Peyer's patch (tissue), 4 donors: ENCODE measurements at regions not wholly inside any gene's neighbourhood (a gene's known extent, or its start where the extent isn't known, plus 50 kb on each side); places are given as distances from the start of the nearest gene placed in this dataset.

Experiments
- CTCF ChIP-seq, 6 experiments: fragments of 450-650 bp in 4 of 6; fragments of 200-600 bp in 2 of 6; sonication (generic) in 1 of 6; IDR thresholded peaks; one replicate each; pipeline ENCODE4 v1.5.1; 2017 to 2019; ENCODE audit warnings: antibody characterized with exemption in 6 of 6, mild to moderate bottlenecking in 3 of 6, moderate library complexity in 1 of 6
- POLR2A ChIP-seq, 2 donors: fragments of 450-650 bp; IDR thresholded peaks; one replicate each; pipeline ENCODE4 v1.5.1; 2017; ENCODE audit warnings: antibody characterized with exemption in 2 of 2, mild to moderate bottlenecking in 2 of 2, moderate library complexity in 2 of 2

- no peak for TF ChIP-seq CTCF (IDR thresholded peaks at IDR 0.05)
- TF ChIP-seq POLR2A (IDR thresholded peaks at IDR 0.05): no peak
Observed at GRCh38 chr6:81557811-81558210, 194.7 kb downstream of the TENT5A start.
